CD14-positive monocyte (primary cell): ENCODE measurements at regions not wholly inside any gene's neighbourhood (a gene's known extent, or its start where the extent isn't known, plus 50 kb on each side); places are given as distances from the start of the nearest gene placed in this dataset.

ENCODE experiments used
- DNase-seq, 3 donors: peaks; one replicate each; pipeline ENCODE4 v3.0.0-alpha.2; 2011 to 2022
- H2AFZ ChIP-seq: 2 replicates; pipeline ENCODE4 v1.6.0; 2012; ENCODE audit warnings: mild to moderate bottlenecking, low read depth, low read length, inconsistent platforms; ENCODE audit not compliant: insufficient read depth, poor library complexity, severe bottlenecking
- H3K27ac ChIP-seq, 2 donors: 1 replicate in 1 of 2; 2 replicates in 1 of 2; pipeline ENCODE4 v1.5.1; 2012 to 2013; ENCODE audit warnings: low read length in 2 of 2, control low read depth in 1 of 2, inconsistent platforms in 1 of 2, low read depth in 1 of 2, mild to moderate bottlenecking in 1 of 2
- H3K27me3 ChIP-seq, 2 donors: one replicate each; pipeline versions ENCODE4 v1.6.0 to v1.6.1; 2011 to 2013; ENCODE audit warnings: low read length in 2 of 2; ENCODE audit not compliant: control insufficient read depth in 2 of 2, insufficient read depth in 2 of 2
- H3K36me3 ChIP-seq, 2 donors: replicated peaks in 1 of 2; 1 replicate in 1 of 2; 2 replicates in 1 of 2; pipeline versions ENCODE4 v1.5.1 to v1.6.1; 2012 to 2013; ENCODE audit warnings: low read length in 2 of 2, control low read depth in 1 of 2, inconsistent platforms in 1 of 2, mild to moderate bottlenecking in 1 of 2; ENCODE audit not compliant: insufficient read depth in 2 of 2, control insufficient read depth in 1 of 2
- H3K4me1 ChIP-seq, 2 donors: 1 replicate in 1 of 2; 2 replicates in 1 of 2; pipeline versions ENCODE4 v1.5.1 to v1.6.1; 2012 to 2013; ENCODE audit warnings: low read length in 2 of 2, control low read depth in 1 of 2, inconsistent platforms in 1 of 2, mild to moderate bottlenecking in 1 of 2, moderate library complexity in 1 of 2; ENCODE audit not compliant: insufficient read depth in 2 of 2, control insufficient read depth in 1 of 2
- H3K4me2 ChIP-seq: replicated peaks from 2 replicates; pipeline ENCODE3; 2012; ENCODE audit warnings: low read length, moderate library complexity, mild to moderate bottlenecking; ENCODE audit not compliant: poor library complexity, severe bottlenecking; ENCODE audit errors: extremely low read depth
- H3K4me3 ChIP-seq, 3 experiments: fragments of 200-600 bp in 1 of 3; sonication (generic) in 1 of 3; replicated peaks in 1 of 3; 1 replicate in 2 of 3; 2 replicates in 1 of 3; pipeline ENCODE4 v1.5.1; 2011 to 2013; ENCODE audit warnings: low read length in 3 of 3, mild to moderate bottlenecking in 3 of 3, control low read depth in 2 of 3, low read depth in 2 of 3, inconsistent platforms in 1 of 3, moderate library complexity in 1 of 3
- H3K79me2 ChIP-seq: 2 replicates; pipeline ENCODE4 v1.6.0; 2012; ENCODE audit warnings: mild to moderate bottlenecking, control low read depth, inconsistent platforms, low read length, moderate library complexity; ENCODE audit not compliant: insufficient read depth
- H3K9ac ChIP-seq: 2 replicates; pipeline ENCODE4 v1.6.0; 2017; ENCODE audit warnings: low read length, mild to moderate bottlenecking; ENCODE audit not compliant: insufficient read depth, poor library complexity, severe bottlenecking
- H3K9me3 ChIP-seq, 2 donors: replicated peaks in 1 of 2; 1 replicate in 1 of 2; 2 replicates in 1 of 2; pipeline versions ENCODE4 v1.5.1 to v1.6.1; 2012 to 2013; ENCODE audit warnings: low read length in 2 of 2, control low read depth in 1 of 2; ENCODE audit not compliant: control insufficient read depth in 1 of 2, insufficient read depth in 1 of 2
- H4K20me1 ChIP-seq: 2 replicates; pipeline ENCODE4 v1.6.0; 2012; ENCODE audit warnings: mild to moderate bottlenecking, low read length, control low read depth, moderate library complexity; ENCODE audit not compliant: insufficient read depth
- H3K27ac Mint-ChIP-seq, 7 donors: one replicate each; pipeline ENCODE4 v1.8.0; 2020; ENCODE audit warnings: mild to moderate bottlenecking in 7 of 7, mixed read lengths in 7 of 7, moderate library complexity in 6 of 7, inconsistent platforms in 2 of 7
- H3K27me3 Mint-ChIP-seq, 3 donors: one replicate each; pipeline ENCODE4 v1.8.0; 2021 to 2022; ENCODE audit warnings: low read depth in 3 of 3, mild to moderate bottlenecking in 3 of 3, mixed read lengths in 3 of 3, moderate library complexity in 3 of 3, inconsistent platforms in 1 of 3
- H3K36me3 Mint-ChIP-seq, 2 donors: one replicate each; pipeline ENCODE4 v1.8.0; 2020; ENCODE audit warnings: mixed read lengths in 2 of 2, inconsistent platforms in 1 of 2, mild to moderate bottlenecking in 1 of 2
- H3K4me1 Mint-ChIP-seq: one replicate; pipeline ENCODE4 v1.8.0; 2020; ENCODE audit warnings: mild to moderate bottlenecking, mixed read lengths
- H3K4me3 Mint-ChIP-seq, 2 donors: one replicate each; pipeline ENCODE4 v1.8.0; 2020; ENCODE audit warnings: mild to moderate bottlenecking in 2 of 2, mixed read lengths in 2 of 2, moderate library complexity in 1 of 2
- H3K9me3 Mint-ChIP-seq, 7 donors: one replicate each; pipeline ENCODE4 v1.8.0; 2020 to 2022; ENCODE audit warnings: mixed read lengths in 7 of 7, mild to moderate bottlenecking in 6 of 7, moderate library complexity in 6 of 7, inconsistent platforms in 2 of 7
- CTCF ChIP-seq: fragments of 200-600 bp; IDR thresholded peaks from one replicate; pipeline ENCODE4 v1.8.0; 2022; ENCODE audit warnings: antibody characterized with exemption, mild to moderate bottlenecking
- WGBS: methylation state at CpG from one replicate; pipeline ENCODE4 v1.1.5; 2013; ENCODE audit warnings: missing lambda C conversion rate; ENCODE audit not compliant: insufficient coverage; 5-methylcytosine and 5-hydroxymethylcytosine counted together
- intact Hi-C, 2 donors: fragments of 100-400 bp; cut with micrococcal nuclease; formaldehyde crosslinking; loops; one replicate each; pipeline versions ENCODE4 v1.15.0 to v1.15.1; 2023

DNA sequence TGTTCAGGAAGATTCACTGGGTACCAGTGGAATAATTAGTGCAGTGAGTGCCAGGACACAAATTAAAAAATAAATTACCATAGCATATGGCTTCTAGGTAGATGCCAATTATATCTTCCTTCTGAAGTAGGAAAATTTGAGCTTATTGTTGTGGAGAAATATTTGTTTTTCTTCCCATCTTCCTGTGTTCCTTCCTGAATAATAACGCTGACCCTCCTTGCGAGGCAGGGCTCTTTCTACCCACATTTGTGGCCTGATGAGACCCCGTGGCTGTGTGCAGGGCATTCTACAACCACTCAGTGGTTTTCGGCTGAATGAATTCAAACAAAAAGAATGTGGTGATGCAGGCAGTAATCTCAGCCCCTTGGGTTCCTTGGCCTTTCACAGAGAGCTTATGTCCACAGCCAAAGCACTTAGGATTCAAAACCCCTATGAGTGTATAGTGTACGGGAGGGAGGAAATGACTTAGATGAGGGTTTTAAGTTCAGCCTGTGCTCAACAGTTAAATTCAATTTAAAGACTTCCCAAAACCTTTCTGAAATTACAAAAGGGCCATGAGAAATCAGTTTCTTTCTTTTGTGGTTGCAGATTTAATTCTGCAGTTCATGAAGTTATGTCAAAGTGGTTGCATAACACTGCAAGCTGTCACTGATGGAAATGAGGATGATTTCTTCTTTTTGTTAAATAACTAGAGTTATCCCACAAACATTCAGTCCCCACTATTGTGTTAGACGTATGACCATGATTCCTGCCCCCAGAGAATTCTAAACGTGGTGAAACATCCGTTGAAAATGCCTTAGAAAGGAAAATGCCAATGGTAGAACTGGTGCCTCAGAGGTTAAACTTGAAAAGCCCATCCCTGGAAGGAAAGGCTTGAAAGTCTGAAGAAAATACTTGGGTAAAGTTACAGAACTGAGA, 255.3 kb downstream of the FZD1 start:
- Histone ChIP-seq H3K79me2 (no peaks in the 10 kb centered on the region), H3K4me3 (peak overlapping the region in 1 of 3 experiments; percentile 10), H3K36me3 (no peaks in the 10 kb centered on the region), H3K27ac (peak overlapping the region in 1 of 2 donors; percentile 71), H3K9ac (no peak overlapping the region), H3K4me1 (peaks cover 0 to 21% of the 10 kb centered on the region in 2 donors), H2AFZ (peak overlapping the region; percentile 36), H4K20me1 (no peaks in the 10 kb centered on the region), H3K9me3 (peaks cover 0 to 9% of the 10 kb centered on the region in 2 donors), H3K4me2 (peak overlapping the region; percentile 33), H3K27me3 (no peaks in the 10 kb centered on the region)
- Mint-ChIP-seq H3K9me3 (peaks cover 0 to 4% (median 2%) of the 10 kb centered on the region in 7 donors), H3K4me3 (peak overlapping the region in 1 of 2 donors; percentile 76), H3K4me1 (peaks cover 22% of the 10 kb centered on the region), H3K27ac (peak overlapping the region in 5 of 7 donors; percentile 69 to 88 (median 84)), H3K27me3 (peaks cover 0 to 2% (median 2%) of the 10 kb centered on the region in 3 donors), H3K36me3 (no peaks in the 10 kb centered on the region)
- intact Hi-C loops: no loop called here
- TF ChIP-seq CTCF: no peak
- no CpG with 5 or more reads among the region's 8 CpGs for WGBS
- peak in 1 of 3 donors; percentile 7 for DNase-seq

GRCh38 chr7:91520645-91521044, 256.4 kb downstream of the FZD1 start:
- Mint-ChIP-seq H3K4me1 (peaks cover 22% of the 10 kb centered on the region), H3K9me3 (peaks cover 0 to 2% (median 2%) of the 10 kb centered on the region in 7 donors), H3K27ac (no peak overlapping the region), H3K36me3 (no peaks in the 10 kb centered on the region), H3K27me3 (peaks cover 0 to 2% (median 0%) of the 10 kb centered on the region in 3 donors), H3K4me3 (no peak overlapping the region)
- Histone ChIP-seq H3K9ac (no peak overlapping the region), H3K4me2 (no peak overlapping the region), H3K4me3 (no peak overlapping the region), H3K79me2 (no peaks in the 10 kb centered on the region), H4K20me1 (no peaks in the 10 kb centered on the region), H3K9me3 (peaks cover 0 to 7% of the 10 kb centered on the region in 2 donors), H3K27ac (no peak overlapping the region), H3K27me3 (no peaks in the 10 kb centered on the region), H2AFZ (no peak overlapping the region), H3K4me1 (peaks cover 0 to 21% of the 10 kb centered on the region in 2 donors), H3K36me3 (no peaks in the 10 kb centered on the region)
- WGBS: no CpG with 5 or more reads among the region's 1 CpG
- intact Hi-C loops: no loop called here
- no peak for TF ChIP-seq CTCF
- DNase-seq: no peak
